ENCODE measurements at regions not wholly inside any gene's neighbourhood (a gene's known extent, or its start where the extent isn't known, plus 50 kb on each side); places are given as distances from the start of the nearest gene placed in this dataset.

GRCh38 chr2:5951471-5951870 is 259.3 kb downstream of the SOX11 start:
- ATAC-seq = no peak
- intact Hi-C loops (cut with DNase I) = no loop called here
- TF ChIP-seq CTCF (IDR thresholded peaks at IDR 0.05) = no peak
- TF ChIP-seq POLR2A (IDR thresholded peaks at IDR 0.05) = no peak

GRCh38 chr2:5953525-5953924 is 261.3 kb downstream of the SOX11 start:
- no peak overlapping the region for H3K27ac ChIP-seq
- intact Hi-C loops (cut with DNase I) = no loop called here
- 56% methylated on average over 1 of the region's 1 CpG for WGBS (ENCODE audit: insufficient coverage, low coverage, low lambda C conversion rate, missing lambda C conversion rate)
- no peaks in the 10 kb centered on the region for H3K4me1 ChIP-seq
- DNase-seq (no peak), ATAC-seq (no peak)
- H3K36me3 ChIP-seq = no peaks in the 10 kb centered on the region
- no peak overlapping the region for H3K4me3 ChIP-seq
- H3K9me3 ChIP-seq = no peaks in the 10 kb centered on the region
- TF ChIP-seq POLR2A (IDR thresholded peaks at IDR 0.05) = no peak
- no peak for TF ChIP-seq CTCF (IDR thresholded peaks at IDR 0.05)
- no peaks in the 10 kb centered on the region for H3K27me3 ChIP-seq

More at GRCh38 chr2:5951471-5951870, 259.3 kb downstream of the SOX11 start:
- no peak overlapping the region for H3K27ac ChIP-seq
- no peak overlapping the region for H3K4me3 ChIP-seq
- no CpG with 5 or more reads among the region's 1 CpG for WGBS (ENCODE audit: insufficient coverage, low coverage, low lambda C conversion rate, missing lambda C conversion rate)
- no peaks in the 10 kb centered on the region for H3K9me3 ChIP-seq
- no peaks in the 10 kb centered on the region for H3K27me3 ChIP-seq
- no peaks in the 10 kb centered on the region for H3K4me1 ChIP-seq
- H3K36me3 ChIP-seq = no peaks in the 10 kb centered on the region
- no peak for DNase-seq

DNA sequence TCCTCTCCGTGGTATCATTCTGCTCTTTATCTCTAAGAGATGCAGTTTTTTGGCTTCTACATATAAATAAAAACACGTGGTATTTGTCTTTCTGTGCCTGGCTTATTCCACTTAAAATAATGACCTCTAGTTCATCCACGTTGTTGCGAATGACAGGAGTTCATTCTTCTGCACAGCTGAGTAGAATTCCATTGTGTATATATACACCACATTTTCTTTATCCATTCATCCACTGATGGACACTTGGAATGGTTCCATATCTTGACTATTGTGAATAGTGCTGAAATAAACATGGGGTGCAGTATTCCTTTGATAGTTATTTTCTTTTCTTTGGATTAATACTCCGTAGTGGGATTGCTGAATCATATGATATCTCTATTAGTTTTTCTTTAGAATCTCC is 262.3 kb downstream of the SOX11 start:
- no peaks in the 10 kb centered on the region for H3K27me3 ChIP-seq
- H3K4me1 ChIP-seq = no peaks in the 10 kb centered on the region
- DNase-seq = no peak
- no peak overlapping the region for H3K4me3 ChIP-seq
- WGBS (ENCODE audit: insufficient coverage, low coverage, low lambda C conversion rate, missing lambda C conversion rate) = 55% methylated on average over 5 of the region's 5 CpGs
- H3K36me3 ChIP-seq = no peaks in the 10 kb centered on the region
- H3K9me3 ChIP-seq = no peaks in the 10 kb centered on the region
- ATAC-seq = no peak
- TF ChIP-seq CTCF (IDR thresholded peaks at IDR 0.05) (no peak), POLR2A (IDR thresholded peaks at IDR 0.05) (no peak)
- H3K27ac ChIP-seq = no peak overlapping the region
- intact Hi-C loops (cut with DNase I) = no loop called here

GRCh38 chr2:5955921-5956320 is 263.7 kb downstream of the SOX11 start:
- TF ChIP-seq CTCF (IDR thresholded peaks at IDR 0.05) (no peak), POLR2A (IDR thresholded peaks at IDR 0.05) (no peak)
- Histone ChIP-seq H3K27ac (no peak overlapping the region), H3K4me3 (no peak overlapping the region), H3K36me3 (no peaks in the 10 kb centered on the region), H3K4me1 (no peaks in the 10 kb centered on the region), H3K27me3 (no peaks in the 10 kb centered on the region), H3K9me3 (no peaks in the 10 kb centered on the region)
- intact Hi-C loops (cut with DNase I) = no loop called here
- ATAC-seq = no peak
- DNase-seq = no peak

All from right lobe of liver (tissue), 6 donors.